BJ (cell line): ENCODE measurements at regions not wholly inside any gene's neighbourhood (a gene's known extent, or its start where the extent isn't known, plus 50 kb on each side); places are given as distances from the start of the nearest gene placed in this dataset.

Experiments
- CTCF ChIA-PET: fragments of 350-600 bp; formaldehyde crosslinking; extraction: SDS; loops from one replicate; lab custom pipeline; 2021; ENCODE audit warnings: antibody characterized with exemption, inconsistent platforms; lab: Yijun Ruan, JAX
- POLR2A ChIA-PET: fragments of 300-600 bp; sonication (Branson Sonifier 250); formaldehyde crosslinking; extraction: SDS; loops from one replicate; lab custom pipeline; 2021; ENCODE audit warnings: antibody characterized with exemption; lab: Charles Lee
- DNase-seq: peaks from one replicate; pipeline ENCODE4 v3.0.0-alpha.2; 2011; ENCODE audit warnings: low read depth
- H3K27me3 ChIP-seq: 2 replicates; pipeline ENCODE4 v1.6.0; 2011; ENCODE audit warnings: low read length; ENCODE audit not compliant: control insufficient read depth, insufficient read depth
- H3K36me3 ChIP-seq: 2 replicates; pipeline ENCODE4 v1.5.1; 2011; ENCODE audit warnings: low read length; ENCODE audit not compliant: control insufficient read depth, insufficient read depth
- H3K4me3 ChIP-seq: 2 replicates; pipeline ENCODE4 v1.5.1; 2011; ENCODE audit warnings: low read depth, mild to moderate bottlenecking, control low read depth, low read length
- CTCF ChIP-seq: IDR thresholded peaks from 2 replicates; pipeline ENCODE4 v1.5.1; 2011; ENCODE audit warnings: low read depth, mild to moderate bottlenecking, control low read depth, inconsistent platforms, low read length, moderate library complexity; ENCODE audit not compliant: insufficient read depth

GRCh38 chr13:71033026-71033425 is 834.0 kb downstream of the DACH1 start:
- CTCF ChIA-PET = no interaction called here
- no peak overlapping the region for H3K4me3 ChIP-seq
- H3K27me3 ChIP-seq = no peaks in the 10 kb centered on the region
- H3K36me3 ChIP-seq = no peaks in the 10 kb centered on the region
- DNase-seq = no peak
- POLR2A ChIA-PET = no interaction called here
- no peak for TF ChIP-seq CTCF

GRCh38 chr13:71030784-71031183 is 836.2 kb downstream of the DACH1 start:
- no peaks in the 10 kb centered on the region for H3K27me3 ChIP-seq
- CTCF ChIA-PET = no interaction called here
- no peak for TF ChIP-seq CTCF

GRCh38 chr13:71028884-71029283 is 838.1 kb downstream of the DACH1 start:
- no peak overlapping the region for H3K4me3 ChIP-seq
- DNase-seq = no peak
- ChIA-PET CTCF (no interaction called here), POLR2A (no interaction called here)
- no peaks in the 10 kb centered on the region for H3K27me3 ChIP-seq
- no peak for TF ChIP-seq CTCF
- H3K36me3 ChIP-seq = no peaks in the 10 kb centered on the region

More at GRCh38 chr13:71030784-71031183, 836.2 kb downstream of the DACH1 start:
- no peaks in the 10 kb centered on the region for H3K36me3 ChIP-seq
- H3K4me3 ChIP-seq = no peak overlapping the region
- DNase-seq = no peak
- POLR2A ChIA-PET = no interaction called here

GRCh38 chr13:71021825-71022422 is 845.1 kb downstream of the DACH1 start:
- POLR2A ChIA-PET = no interaction called here
- CTCF ChIA-PET = no interaction called here
- TF ChIP-seq CTCF = no peak
- DNase-seq = no peak
- no peak overlapping the region for H3K4me3 ChIP-seq
- no peaks in the 10 kb centered on the region for H3K27me3 ChIP-seq
- H3K36me3 ChIP-seq = no peaks in the 10 kb centered on the region

- CTCF ChIA-PET = no interaction called here
- no peak for TF ChIP-seq CTCF
- H3K4me3 ChIP-seq = no peak overlapping the region
- no peak for DNase-seq
- no peaks in the 10 kb centered on the region for H3K27me3 ChIP-seq
- H3K36me3 ChIP-seq = no peaks in the 10 kb centered on the region
- POLR2A ChIA-PET = no interaction called here
Measured at GRCh38 chr13:71018995-71019394, 848.0 kb downstream of the DACH1 start.
